ENCODE measurements at regions not wholly inside any gene's neighbourhood (a gene's known extent, or its start where the extent isn't known, plus 50 kb on each side); places are given as distances from the start of the nearest gene placed in this dataset.

- Histone ChIP-seq H3K9me1 (ENCODE audit: insufficient read depth, low read length) (no peaks in the 10 kb centered on the region), H3K27ac (ENCODE audit: insufficient read depth, low read length) (no peak overlapping the region), H2AFZ (replicated peaks; ENCODE audit: low read length, poor library complexity) (no peak overlapping the region), H3K18ac (ENCODE audit: low read depth, low read length) (no peak overlapping the region), H2BK120ac (ENCODE audit: low read depth, low read length) (no peak overlapping the region), H3K36me3 (ENCODE audit: control insufficient read depth, insufficient read depth, low read length) (no peaks in the 10 kb centered on the region), H2BK15ac (ENCODE audit: low read depth, low read length) (no peak overlapping the region), H3K9me3 (ENCODE audit: control insufficient read depth, insufficient read depth, low read length) (0 out of 2 replicates have a peak, but pooled peaks cover 2% of the 10 kb centered on the region), H3K4ac (ENCODE audit: low read depth, low read length) (no peak overlapping the region), H3K79me1 (ENCODE audit: low read depth in 1 of 2, low read length in 2 of 2) (no peaks in the 10 kb centered on the region), H3K4me3 (ENCODE audit: insufficient read depth, low read depth, low read length) (no peak overlapping the region), H3K27me3 (ENCODE audit: control insufficient read depth, insufficient read depth, low read length) (no peaks in the 10 kb centered on the region), H2AK9ac (replicated peaks; ENCODE audit: low read depth, low read length, poor library complexity) (no peak overlapping the region), H2BK20ac (ENCODE audit: low read depth, low read length) (no peak overlapping the region), H2AK5ac (ENCODE audit: low read depth, low read length) (no peak overlapping the region), H4K91ac (ENCODE audit: insufficient read depth, low read depth, low read length) (no peak overlapping the region), H3K14ac (replicated peaks; ENCODE audit: low read depth, low read length) (no peak overlapping the region), H4K8ac (ENCODE audit: low read depth in 2 of 2, low read length in 2 of 2) (no peak overlapping the region), H4K5ac (ENCODE audit: low read depth, low read length) (no peak overlapping the region), H3K4me2 (ENCODE audit: low read depth, low read length) (no peak overlapping the region), H3K9ac (ENCODE audit: low read depth, low read length) (no peak overlapping the region), H4K20me1 (ENCODE audit: insufficient read depth, low read length) (no peaks in the 10 kb centered on the region), H3K4me1 (ENCODE audit: control insufficient read depth, insufficient read depth, low read length) (no peaks in the 10 kb centered on the region), H2BK5ac (ENCODE audit: low read depth, low read length, poor library complexity, severe bottlenecking) (no peak overlapping the region), H3K56ac (ENCODE audit: extremely low read depth, insufficient read depth, low read length) (no peak overlapping the region), H3K23ac (ENCODE audit: low read depth, low read length) (no peak overlapping the region)
- dilution Hi-C loops (cut with HindIII; ENCODE audit: low sequenced_read_pairs, unreplicated experiment) (no loop called here), intact Hi-C loops (cut with micrococcal nuclease) (loop anchor here (5.0 to 10.0 kb wide), 4 partner anchors 232 to 1775 kb away; no protein-coding TSS in a partner anchor), in situ Hi-C loops (cut with MboI; ENCODE audit: low sequenced_read_pairs) (no loop called here)
- no TSS peak for BruUV-seq (replicated peaks)
- no peak for TF ChIP-seq CTCF (conservative IDR thresholded peaks at IDR 0.05; ENCODE audit: low read depth, low read length)
- no peak for TF ChIP-seq RFX5 (IDR thresholded peaks at IDR 0.05; ENCODE audit: low read depth, low read length)
- no peak for TF ChIP-seq NFE2L2 (IDR thresholded peaks at IDR 0.05; ENCODE audit: low read depth, low read length)
- TF ChIP-seq POLR2A (IDR thresholded peaks at IDR 0.05; ENCODE audit: low read depth, low read length): no peak
- TF ChIP-seq CHD1 (IDR thresholded peaks at IDR 0.05; ENCODE audit: low read depth, low read length): no peak
- no peak for TF ChIP-seq ELK1 (IDR thresholded peaks at IDR 0.05; ENCODE audit: borderline replicate concordance, low read depth, low read length)
- TF ChIP-seq MAZ (IDR thresholded peaks at IDR 0.05; ENCODE audit: borderline replicate concordance, low read depth, low read length): no peak
- no peak for TF ChIP-seq MAFK (IDR thresholded peaks at IDR 0.05; ENCODE audit: low read depth, low read length)
- no peak for TF ChIP-seq BHLHE40 (IDR thresholded peaks at IDR 0.05; ENCODE audit: low read depth, low read length)
- no peak for TF ChIP-seq RAD21 (IDR thresholded peaks at IDR 0.05; ENCODE audit: low read length)
- no peak for TF ChIP-seq MXI1 (IDR thresholded peaks at IDR 0.05; ENCODE audit: borderline replicate concordance, low read depth, low read length)
- TF ChIP-seq SMC3 (IDR thresholded peaks at IDR 0.05; ENCODE audit: low read depth, low read length): no peak
- TF ChIP-seq RCOR1 (IDR thresholded peaks at IDR 0.05; ENCODE audit: insufficient replicate concordance, low read length): no peak
- TF ChIP-seq CEBPB (IDR thresholded peaks at IDR 0.05; ENCODE audit: low read depth, low read length): no peak
- TF ChIP-seq USF2 (IDR thresholded peaks at IDR 0.05; ENCODE audit: low read depth, low read length): no peak
- TF ChIP-seq FOS (IDR thresholded peaks at IDR 0.05; ENCODE audit: low read depth, low read length): no peak
- DNase-seq: no peak
- POLR2A ChIA-PET (ENCODE audit: unreplicated experiment): no interaction called here
- CTCF ChIA-PET: no interaction called here
- no peak for ATAC-seq (ENCODE audit: low read depth)
Measured at GRCh38 chr10:106179430-106179829, 985.1 kb downstream of the SORCS1 start.
